Ishikawa (cell line): ENCODE measurements at regions not wholly inside any gene's neighbourhood (a gene's known extent, or its start where the extent isn't known, plus 50 kb on each side); places are given as distances from the start of the nearest gene placed in this dataset.

Source experiments
- CEBPB ChIP-seq: IDR thresholded peaks from 2 replicates; pipeline ENCODE4 v1.6.1; 2012
- CREB1 ChIP-seq: IDR thresholded peaks from 2 replicates; pipeline ENCODE4 v1.6.1; 2012; ENCODE audit warnings: low read depth
- EGR1 ChIP-seq: IDR thresholded peaks from 2 replicates; pipeline ENCODE4 v1.6.1; 2012
- EP300 ChIP-seq: IDR thresholded peaks from 2 replicates; pipeline ENCODE4 v1.6.1; 2012; ENCODE audit warnings: borderline replicate concordance
- FOXM1 ChIP-seq: IDR thresholded peaks from 2 replicates; pipeline ENCODE4 v1.6.1; 2012; ENCODE audit warnings: low read depth, borderline replicate concordance
- NFIC ChIP-seq: IDR thresholded peaks from 2 replicates; pipeline ENCODE4 v1.6.1; 2012
- RAD21 ChIP-seq: IDR thresholded peaks from 2 replicates; pipeline ENCODE4 v1.6.1; 2012; ENCODE audit warnings: low read depth
- REST ChIP-seq: IDR thresholded peaks from 2 replicates; pipeline ENCODE4 v1.6.1; 2012; ENCODE audit warnings: low read depth, mild to moderate bottlenecking
- TAF1 ChIP-seq: IDR thresholded peaks from 2 replicates; pipeline ENCODE4 v1.6.1; 2012; ENCODE audit warnings: low read depth, mild to moderate bottlenecking
- TCF12 ChIP-seq: IDR thresholded peaks from 2 replicates; pipeline ENCODE4 v1.6.1; 2012; ENCODE audit warnings: low read depth
- TEAD4 ChIP-seq: IDR thresholded peaks from 2 replicates; pipeline ENCODE4 v1.6.1; 2012
- USF1 ChIP-seq: IDR thresholded peaks from 2 replicates; pipeline ENCODE4 v1.6.1; 2012
- YY1 ChIP-seq: IDR thresholded peaks from 2 replicates; pipeline ENCODE4 v1.6.1; 2012; ENCODE audit warnings: low read depth
- ZBTB7A ChIP-seq: IDR thresholded peaks from 2 replicates; pipeline ENCODE4 v1.6.1; 2012; ENCODE audit warnings: low read depth
- TF ChIP-seq, protein P1 (sequence below): IDR thresholded peaks from 2 replicates; pipeline ENCODE4 v1.6.1; 2012

DNA sequence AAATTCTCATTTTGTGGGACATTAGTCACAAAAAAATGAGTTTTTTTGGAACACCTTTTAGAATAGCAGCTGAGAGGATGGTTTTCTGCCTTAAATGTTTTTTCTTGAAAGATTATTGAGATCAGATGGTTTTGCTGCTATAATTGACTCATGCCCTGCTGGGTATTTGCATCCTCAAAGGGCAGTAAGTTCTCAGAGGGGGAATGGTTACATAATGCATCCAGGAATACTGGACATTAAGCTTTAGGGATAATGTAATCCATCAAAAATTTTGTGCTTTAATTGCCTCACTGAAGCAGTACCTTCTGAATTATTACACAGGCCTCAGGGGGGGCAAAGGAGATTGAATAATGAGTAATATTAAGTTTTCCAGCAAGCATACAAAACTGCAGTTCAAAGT is 866.3 kb upstream of the SPRY2 start:
- TF ChIP-seq TCF12 (no peak), FOXM1 (no peak), REST (no peak), TAF1 (no peak), EP300 (no peak), CREB1 (no peak), CEBPB (no peak), TEAD4 (no peak), YY1 (no peak), EGR1 (no peak), NFIC (no peak), RAD21 (no peak), USF1 (no peak), ZBTB7A (no peak)
- TF ChIP-seq, protein P1, sequence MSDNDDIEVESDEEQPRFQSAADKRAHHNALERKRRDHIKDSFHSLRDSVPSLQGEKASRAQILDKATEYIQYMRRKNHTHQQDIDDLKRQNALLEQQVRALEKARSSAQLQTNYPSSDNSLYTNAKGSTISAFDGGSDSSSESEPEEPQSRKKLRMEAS: no peak

GRCh38 chr13:81203783-81204182 is 862.9 kb upstream of the SPRY2 start:
- TF ChIP-seq ZBTB7A: no peak
- TF ChIP-seq USF1: no peak
- TF ChIP-seq TCF12: no peak
- TF ChIP-seq TAF1: no peak
- no peak for TF ChIP-seq YY1
- no peak for TF ChIP-seq EP300
- TF ChIP-seq EGR1: no peak
- TF ChIP-seq NFIC: no peak
- TF ChIP-seq REST: no peak
- no peak for TF ChIP-seq RAD21

DNA sequence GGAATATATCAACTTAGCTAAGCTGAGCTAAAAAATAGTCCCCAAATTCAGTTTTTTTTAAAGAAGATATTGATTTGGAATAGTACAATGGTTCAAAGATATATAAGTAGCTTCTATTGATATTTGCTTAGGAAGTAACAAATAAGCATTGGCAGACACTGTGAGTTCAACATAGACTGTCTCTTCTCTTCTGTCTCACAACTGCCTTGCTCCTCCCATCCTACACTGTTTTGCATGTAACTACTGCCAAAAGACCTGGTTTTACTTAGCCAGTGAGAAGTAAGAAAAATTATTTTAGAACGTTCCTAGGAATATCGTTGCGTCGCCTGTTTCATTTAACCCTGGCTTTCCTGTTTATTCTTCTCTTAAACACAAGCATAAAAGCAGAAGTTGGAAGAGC is 859.0 kb upstream of the SPRY2 start:
- TF ChIP-seq ZBTB7A (no peak), USF1 (no peak), EGR1 (no peak), FOXM1 (no peak), NFIC (no peak), TCF12 (no peak), CEBPB (no peak), YY1 (no peak), REST (no peak)

DNA sequence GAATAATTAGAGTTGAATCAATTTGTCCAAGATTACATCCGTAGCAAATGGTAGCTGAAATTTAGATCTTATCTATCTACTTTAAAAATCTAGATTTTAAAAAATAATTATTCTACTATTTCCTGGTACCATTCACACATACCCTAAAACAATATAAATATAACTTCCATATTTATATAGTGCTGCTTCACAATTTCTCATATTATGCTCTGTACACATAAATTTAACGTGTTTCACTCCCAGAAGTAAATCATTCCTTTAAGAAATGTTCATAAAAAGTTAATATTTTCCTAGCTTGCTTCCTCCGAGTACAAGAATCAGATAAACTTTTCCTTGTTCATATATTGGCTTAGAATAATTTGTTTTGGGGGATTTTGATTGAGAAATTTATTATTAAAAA is 857.0 kb upstream of the SPRY2 start:
- no peak for TF ChIP-seq ZBTB7A
- TF ChIP-seq EGR1: no peak
- no peak for TF ChIP-seq REST
- TF ChIP-seq RAD21: no peak
- no peak for TF ChIP-seq TEAD4
- TF ChIP-seq, protein P1: no peak
- TF ChIP-seq CEBPB: no peak
- TF ChIP-seq USF1: no peak
- no peak for TF ChIP-seq NFIC
- TF ChIP-seq CREB1: no peak
- TF ChIP-seq YY1: no peak
- TF ChIP-seq FOXM1: no peak
- TF ChIP-seq TAF1: no peak
- TF ChIP-seq TCF12: no peak
- TF ChIP-seq EP300: no peak
